ENCODE measurements at regions not wholly inside any gene's neighbourhood (a gene's known extent, or its start where the extent isn't known, plus 50 kb on each side); places are given as distances from the start of the nearest gene placed in this dataset.

- CTCF ChIA-PET, result no interaction called here
- H3K4me3 Mint-ChIP-seq, result no peak overlapping the region
- H3K36me3 Mint-ChIP-seq (ENCODE audit: low read depth), result no peaks in the 10 kb centered on the region
- H3K27me3 Mint-ChIP-seq (ENCODE audit: low read depth), result no peaks in the 10 kb centered on the region
- intact Hi-C loops (cut with micrococcal nuclease), result no loop called here
- H3K9me3 Mint-ChIP-seq, result no peaks in the 10 kb centered on the region
- DNase-seq, result no peak
- H3K4me1 Mint-ChIP-seq (ENCODE audit: low read depth), result no peaks in the 10 kb centered on the region
- no peak overlapping the region for H3K27ac Mint-ChIP-seq
Measured at GRCh38 chr10:1873661-1874315, 136.5 kb upstream of the ADARB2 start.

DNA sequence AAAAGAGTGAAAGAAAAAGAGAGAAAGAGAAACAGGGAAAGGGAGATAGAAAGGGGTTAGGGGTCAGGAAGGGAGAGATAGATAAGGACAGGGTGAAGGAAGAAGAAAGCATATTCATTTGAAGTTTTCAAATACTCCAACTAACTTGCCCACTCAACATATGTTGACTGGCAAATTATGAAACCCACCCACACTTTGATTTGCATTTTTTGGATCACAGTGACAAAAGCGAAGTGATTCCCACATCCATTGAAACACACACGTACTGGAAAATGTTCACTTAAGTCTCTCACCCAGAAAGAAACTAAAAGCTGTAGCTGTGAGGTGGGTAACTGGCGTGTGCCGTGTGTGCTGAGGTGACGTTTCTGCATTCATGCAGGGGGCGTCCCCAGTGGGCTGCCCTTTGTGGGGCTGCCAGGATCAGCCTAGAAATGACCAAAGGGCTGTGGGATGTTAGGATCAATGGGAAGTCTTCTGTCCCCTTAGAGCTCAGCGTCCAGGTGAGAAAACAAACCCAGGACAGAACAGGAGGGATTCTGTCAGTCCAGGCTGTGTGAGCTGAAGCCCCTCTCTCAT is 134.9 kb upstream of the ADARB2 start:
- intact Hi-C loops (cut with micrococcal nuclease), result no loop called here
- H3K27ac Mint-ChIP-seq, result no peak overlapping the region
- CTCF ChIA-PET, result no interaction called here
- no peaks in the 10 kb centered on the region for H3K27me3 Mint-ChIP-seq (ENCODE audit: low read depth)
- H3K9me3 Mint-ChIP-seq, result no peaks in the 10 kb centered on the region
- no peaks in the 10 kb centered on the region for H3K36me3 Mint-ChIP-seq (ENCODE audit: low read depth)
- H3K4me1 Mint-ChIP-seq (ENCODE audit: low read depth), result no peaks in the 10 kb centered on the region
- no peak overlapping the region for H3K4me3 Mint-ChIP-seq
- no peak for DNase-seq

GRCh38 chr10:1870491-1870890 is 133.2 kb upstream of the ADARB2 start:
- Mint-ChIP-seq H3K27me3 (ENCODE audit: low read depth) (no peaks in the 10 kb centered on the region), H3K36me3 (ENCODE audit: low read depth) (no peaks in the 10 kb centered on the region)
- CTCF ChIA-PET, result no interaction called here

DNA sequence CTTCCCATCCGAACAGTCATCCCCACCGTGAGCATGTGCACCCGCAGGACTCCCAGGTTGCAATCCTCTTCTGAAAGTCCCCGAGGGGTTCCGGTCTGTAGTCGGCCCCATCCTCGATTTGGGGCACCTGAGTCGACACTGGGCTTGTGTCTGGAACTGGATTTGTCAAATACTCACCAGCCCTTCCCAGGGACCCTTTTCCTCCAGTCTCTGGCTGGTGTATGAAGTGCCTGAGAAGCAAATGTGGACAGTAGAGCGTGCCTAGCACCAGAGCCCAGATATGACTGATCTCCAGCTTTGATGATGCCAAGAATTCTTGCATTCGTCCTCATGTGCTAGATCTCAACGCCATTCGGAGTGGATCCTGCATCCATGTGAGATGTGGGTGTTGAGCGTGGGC is 132.5 kb upstream of the ADARB2 start:
- CTCF ChIA-PET, result no interaction called here
- H3K4me3 Mint-ChIP-seq, result no peak overlapping the region
- no peak overlapping the region for H3K27ac Mint-ChIP-seq
- H3K9me3 Mint-ChIP-seq, result peaks cover 5% of the 10 kb centered on the region
- H3K27me3 Mint-ChIP-seq (ENCODE audit: low read depth), result no peaks in the 10 kb centered on the region
- no peaks in the 10 kb centered on the region for H3K36me3 Mint-ChIP-seq (ENCODE audit: low read depth)
- DNase-seq, result no peak
- no peaks in the 10 kb centered on the region for H3K4me1 Mint-ChIP-seq (ENCODE audit: low read depth)
- intact Hi-C loops (cut with micrococcal nuclease), result no loop called here

More at GRCh38 chr10:1870491-1870890, 133.2 kb upstream of the ADARB2 start:
- Mint-ChIP-seq H3K4me1 (ENCODE audit: low read depth) (no peaks in the 10 kb centered on the region), H3K4me3 (no peak overlapping the region), H3K9me3 (no peaks in the 10 kb centered on the region), H3K27ac (no peak overlapping the region)
- intact Hi-C loops (cut with micrococcal nuclease), result no loop called here
- DNase-seq, result no peak

- intact Hi-C loops (cut with micrococcal nuclease), result no loop called here
- Mint-ChIP-seq H3K4me3 (no peak overlapping the region), H3K36me3 (ENCODE audit: low read depth) (no peaks in the 10 kb centered on the region), H3K27ac (no peak overlapping the region), H3K4me1 (ENCODE audit: low read depth) (no peaks in the 10 kb centered on the region), H3K27me3 (ENCODE audit: low read depth) (no peaks in the 10 kb centered on the region), H3K9me3 (peaks cover 16% of the 10 kb centered on the region)
- CTCF ChIA-PET, result no interaction called here
- no peak for DNase-seq
Measured at GRCh38 chr10:1860351-1860750, 123.0 kb upstream of the ADARB2 start.

DNA sequence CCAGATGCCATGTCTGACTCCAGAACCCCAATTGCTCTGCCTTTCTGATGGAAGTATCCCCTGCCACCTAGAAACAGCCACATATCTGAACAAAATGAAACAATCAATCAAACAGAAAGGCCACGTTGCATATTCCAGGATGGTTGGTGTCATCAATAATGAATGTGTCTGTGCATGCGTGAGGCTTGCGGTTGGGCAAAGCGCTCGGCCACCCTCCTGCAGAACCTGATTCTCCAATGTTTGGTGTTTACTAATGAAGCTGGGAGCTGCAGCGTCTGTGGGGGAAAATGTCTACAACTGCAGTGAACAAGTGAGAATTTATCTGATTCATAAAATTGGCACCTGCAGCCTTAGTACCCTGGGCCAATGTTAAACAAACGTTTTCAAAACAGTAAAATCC is 121.2 kb upstream of the ADARB2 start:
- Mint-ChIP-seq H3K4me3 (no peak overlapping the region), H3K27ac (no peak overlapping the region), H3K27me3 (ENCODE audit: low read depth) (no peaks in the 10 kb centered on the region), H3K9me3 (peaks cover 2% of the 10 kb centered on the region), H3K36me3 (ENCODE audit: low read depth) (no peaks in the 10 kb centered on the region), H3K4me1 (ENCODE audit: low read depth) (no peaks in the 10 kb centered on the region)
- intact Hi-C loops (cut with micrococcal nuclease), result no loop called here
- no peak for DNase-seq
- CTCF ChIA-PET, result no interaction called here

- Mint-ChIP-seq H3K36me3 (ENCODE audit: low read depth) (no peaks in the 10 kb centered on the region), H3K4me3 (no peak overlapping the region), H3K27ac (no peak overlapping the region), H3K9me3 (no peaks in the 10 kb centered on the region), H3K27me3 (ENCODE audit: low read depth) (no peaks in the 10 kb centered on the region), H3K4me1 (ENCODE audit: low read depth) (no peaks in the 10 kb centered on the region)
- intact Hi-C loops (cut with micrococcal nuclease), result no loop called here
- no peak for DNase-seq
- CTCF ChIA-PET, result no interaction called here
Measured at GRCh38 chr10:1858048-1858447, 120.7 kb upstream of the ADARB2 start.

DNA sequence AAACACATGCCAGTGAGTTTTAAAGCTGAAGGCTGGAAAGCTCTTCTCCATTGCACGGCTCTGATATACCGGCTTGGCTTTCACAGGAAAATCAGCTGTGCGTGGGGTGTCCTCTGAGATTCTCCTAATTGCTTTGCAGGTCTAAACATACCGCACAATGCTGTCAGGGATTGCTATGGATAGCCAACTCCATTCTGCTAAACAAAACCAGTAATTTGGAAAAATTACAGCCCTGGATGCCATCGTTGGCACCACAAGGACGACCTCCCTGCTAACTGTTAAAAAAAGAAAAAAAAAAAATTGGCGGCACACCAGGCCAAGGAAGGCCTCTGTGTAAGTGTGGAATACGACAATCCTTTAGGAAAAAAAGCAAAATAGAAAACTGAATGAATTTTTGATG is 118.6 kb upstream of the ADARB2 start:
- H3K4me3 Mint-ChIP-seq, result no peak overlapping the region
- no peaks in the 10 kb centered on the region for H3K27me3 Mint-ChIP-seq (ENCODE audit: low read depth)
- no peaks in the 10 kb centered on the region for H3K36me3 Mint-ChIP-seq (ENCODE audit: low read depth)
- CTCF ChIA-PET, result no interaction called here
- no peak overlapping the region for H3K27ac Mint-ChIP-seq
- DNase-seq, result no peak
- peaks cover under 1% of the 10 kb centered on the region for H3K9me3 Mint-ChIP-seq
- intact Hi-C loops (cut with micrococcal nuclease), result no loop called here
- no peaks in the 10 kb centered on the region for H3K4me1 Mint-ChIP-seq (ENCODE audit: low read depth)

DNA sequence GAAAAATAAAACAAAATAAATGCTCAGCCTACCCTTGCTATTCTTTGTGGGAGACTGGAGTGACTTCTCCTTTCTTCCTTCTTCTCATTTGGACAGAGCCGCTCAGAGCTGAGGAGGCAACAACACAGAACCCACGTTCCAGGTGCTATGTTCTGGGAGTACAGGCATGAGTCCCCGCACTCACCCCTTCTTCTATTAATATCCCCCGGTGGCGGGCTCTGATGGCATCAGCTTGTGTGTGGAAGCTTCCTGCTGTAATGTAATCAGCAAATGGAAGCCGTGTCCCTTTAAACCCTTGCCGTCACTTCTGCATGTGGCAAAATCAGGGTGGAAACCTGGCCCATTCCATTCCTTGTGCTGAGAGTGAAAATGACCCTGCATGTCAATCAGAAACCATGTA is 116.9 kb upstream of the ADARB2 start:
- Mint-ChIP-seq H3K27me3 (ENCODE audit: low read depth) (no peaks in the 10 kb centered on the region), H3K9me3 (peaks cover 2% of the 10 kb centered on the region), H3K27ac (no peak overlapping the region), H3K36me3 (ENCODE audit: low read depth) (no peaks in the 10 kb centered on the region), H3K4me3 (no peak overlapping the region), H3K4me1 (ENCODE audit: low read depth) (no peaks in the 10 kb centered on the region)
- intact Hi-C loops (cut with micrococcal nuclease), result no loop called here
- CTCF ChIA-PET, result no interaction called here
- DNase-seq, result no peak

DNA sequence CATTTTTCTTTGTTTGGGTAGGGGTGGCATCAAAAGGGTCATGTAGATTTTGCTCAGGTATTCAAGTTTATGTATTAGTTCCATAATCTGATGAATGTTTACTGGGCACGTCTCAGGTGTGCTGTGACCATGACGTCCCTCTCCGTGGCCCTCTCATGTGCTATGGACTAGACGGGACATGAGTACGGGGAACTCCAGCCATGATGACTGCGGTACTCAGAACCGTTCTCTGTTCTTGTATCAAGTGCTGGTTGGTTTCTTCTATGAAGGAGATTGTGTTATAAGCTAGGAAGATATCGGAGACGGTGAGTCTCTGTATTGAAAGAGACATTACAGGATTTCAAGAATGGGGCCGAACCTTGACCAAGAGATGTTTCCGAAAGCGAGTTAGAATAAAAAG is 116.5 kb upstream of the ADARB2 start:
- Mint-ChIP-seq H3K4me1 (ENCODE audit: low read depth) (no peaks in the 10 kb centered on the region), H3K9me3 (peaks cover 2% of the 10 kb centered on the region), H3K27ac (no peak overlapping the region), H3K27me3 (ENCODE audit: low read depth) (no peaks in the 10 kb centered on the region), H3K4me3 (no peak overlapping the region), H3K36me3 (ENCODE audit: low read depth) (no peaks in the 10 kb centered on the region)
- intact Hi-C loops (cut with micrococcal nuclease), result no loop called here
- CTCF ChIA-PET, result no interaction called here
- no peak for DNase-seq

DNA sequence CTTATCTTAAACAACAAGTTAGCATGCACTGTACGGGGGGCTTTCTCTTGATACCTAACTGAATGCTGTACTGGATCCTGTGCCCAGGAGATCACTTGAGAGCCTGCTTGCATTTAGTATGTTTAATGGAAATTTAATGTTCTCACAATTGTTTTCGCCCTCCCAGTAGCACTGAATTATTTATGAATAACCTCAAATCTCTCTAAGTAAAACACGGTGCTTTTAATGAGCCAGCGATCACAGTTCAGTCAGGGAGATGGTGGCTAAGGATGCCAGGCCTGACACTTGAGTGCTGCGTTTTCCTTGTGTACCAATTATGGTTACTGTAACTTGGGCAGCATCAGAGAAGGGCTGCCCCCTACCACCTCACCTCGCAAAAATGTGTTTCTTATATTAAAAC is 115.5 kb upstream of the ADARB2 start:
- Mint-ChIP-seq H3K27ac (no peak overlapping the region), H3K27me3 (ENCODE audit: low read depth) (no peaks in the 10 kb centered on the region), H3K36me3 (ENCODE audit: low read depth) (no peaks in the 10 kb centered on the region), H3K4me3 (no peak overlapping the region), H3K4me1 (ENCODE audit: low read depth) (no peaks in the 10 kb centered on the region), H3K9me3 (peaks cover 2% of the 10 kb centered on the region)
- CTCF ChIA-PET, result no interaction called here
- intact Hi-C loops (cut with micrococcal nuclease), result no loop called here
- DNase-seq, result no peak

DNA sequence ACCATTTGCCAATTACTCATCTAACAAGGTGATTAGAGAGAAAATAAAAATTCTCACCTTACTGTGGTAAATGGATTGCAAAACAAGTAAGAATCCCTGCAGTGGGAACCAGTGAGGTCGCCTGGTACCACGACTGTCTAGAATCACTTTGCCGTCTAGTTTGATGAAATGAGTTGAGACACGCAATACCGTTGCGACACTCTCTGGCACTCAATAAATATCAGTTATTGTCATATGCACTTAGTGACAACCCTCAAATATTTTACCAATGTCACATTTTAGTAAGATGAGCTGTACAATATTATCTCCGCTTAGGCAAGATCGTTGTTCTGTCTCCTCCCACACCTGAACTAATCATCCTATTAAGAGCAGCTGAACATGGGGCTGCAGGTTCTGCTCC is 114.4 kb upstream of the ADARB2 start:
- peaks cover 2% of the 10 kb centered on the region for H3K9me3 Mint-ChIP-seq
- no peak overlapping the region for H3K27ac Mint-ChIP-seq
- no peak for DNase-seq
- H3K36me3 Mint-ChIP-seq (ENCODE audit: low read depth), result no peaks in the 10 kb centered on the region
- H3K4me3 Mint-ChIP-seq, result no peak overlapping the region
- H3K27me3 Mint-ChIP-seq (ENCODE audit: low read depth), result no peaks in the 10 kb centered on the region
- CTCF ChIA-PET, result no interaction called here
- no peaks in the 10 kb centered on the region for H3K4me1 Mint-ChIP-seq (ENCODE audit: low read depth)
- intact Hi-C loops (cut with micrococcal nuclease), result no loop called here

- H3K4me1 Mint-ChIP-seq (ENCODE audit: low read depth), result no peaks in the 10 kb centered on the region
- H3K27me3 Mint-ChIP-seq (ENCODE audit: low read depth), result no peaks in the 10 kb centered on the region
- no peak overlapping the region for H3K4me3 Mint-ChIP-seq
Measured at GRCh38 chr10:1850971-1851527, 113.7 kb upstream of the ADARB2 start.

More at GRCh38 chr10:1850971-1851527, 113.7 kb upstream of the ADARB2 start:
- H3K9me3 Mint-ChIP-seq, result peaks cover 2% of the 10 kb centered on the region
- intact Hi-C loops (cut with micrococcal nuclease), result no loop called here
- no peaks in the 10 kb centered on the region for H3K36me3 Mint-ChIP-seq (ENCODE audit: low read depth)
- DNase-seq, result no peak
- CTCF ChIA-PET, result no interaction called here
- H3K27ac Mint-ChIP-seq, result no peak overlapping the region

Data from activated naive CD4-positive, alpha-beta T cell treated with anti-CD3 and anti-CD28 coated beads for 36 hours (primary cell).